Stimulated activated CD4-positive, alpha-beta T cell treated with anti-CD3 and anti-CD28 coated beads, Interleukin-12 subunit alpha, Interleukin-12 subunit beta, amount 100 ng/mL, for 4 hours (primary cell): ENCODE measurements at regions not wholly inside any gene's neighbourhood (a gene's known extent, or its start where the extent isn't known, plus 50 kb on each side); places are given as distances from the start of the nearest gene placed in this dataset.
"Not testable (repeated sequence)": the region's sequence is repeated elsewhere in the genome, so short reads cannot be mapped to it uniquely, and the experiment has no call there.

ENCODE experiments used
- DNase-seq: peaks from one replicate; pipeline ENCODE4 v3.0.0-alpha.2; 2020

DNA sequence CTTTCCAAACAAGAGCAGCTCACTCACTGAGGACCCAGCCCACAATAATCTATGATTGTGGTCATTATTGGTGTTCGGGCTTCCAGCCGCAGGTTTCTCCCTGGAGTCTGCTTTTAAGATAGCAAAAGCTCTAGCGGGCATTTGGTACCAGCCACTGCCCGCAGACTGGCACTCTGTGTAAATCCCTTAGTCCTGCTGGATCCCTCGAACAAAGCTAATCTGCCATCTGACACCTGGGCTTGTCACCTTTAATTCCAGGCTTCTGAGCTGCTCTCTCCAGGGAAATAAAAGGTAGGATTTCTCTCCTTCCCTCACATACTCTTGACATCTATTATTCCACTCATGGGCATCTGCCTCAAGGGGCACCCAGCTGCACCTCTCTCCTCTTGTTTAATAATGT, 158.7 kb downstream of the PDCD6IP start:
- no peak for DNase-seq

DNA sequence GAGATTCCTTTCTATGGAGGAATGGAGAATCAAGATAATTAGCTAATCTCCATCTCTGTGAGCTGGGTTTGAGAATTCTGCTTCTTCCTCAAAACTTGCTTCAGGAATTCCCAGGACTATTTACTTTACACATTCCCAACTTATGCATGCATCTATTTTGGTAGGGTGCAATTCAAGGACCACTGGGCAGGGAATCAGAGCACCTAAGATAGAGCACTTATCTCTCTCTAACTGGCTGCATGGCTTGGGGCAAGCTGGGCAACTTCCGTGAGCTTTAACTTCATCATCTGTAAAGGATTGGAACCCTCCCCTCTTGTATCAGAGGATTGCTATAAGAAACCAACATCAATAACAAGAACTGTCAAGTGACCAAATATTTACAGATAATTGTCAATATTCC, 160.2 kb downstream of the PDCD6IP start:
- DNase-seq = no peak

DNA sequence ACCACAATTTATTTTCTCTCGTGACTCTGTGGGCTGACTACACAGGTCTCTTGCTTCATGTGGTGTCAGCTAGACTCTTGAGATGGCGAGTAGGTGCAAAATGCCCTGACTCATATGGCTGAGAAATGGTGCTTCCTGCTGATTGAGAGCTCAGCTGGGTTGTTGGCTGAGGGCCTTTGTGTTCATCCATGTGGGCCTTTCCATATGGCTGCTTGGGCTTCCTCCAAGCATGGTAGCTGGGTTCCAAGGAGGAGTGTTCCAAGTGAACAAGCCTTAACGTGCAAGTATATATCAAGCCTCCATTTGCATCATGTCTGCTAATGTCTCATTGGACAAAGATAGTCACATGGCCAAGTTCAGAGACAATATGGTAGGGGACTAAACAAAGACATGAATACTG, 164.0 kb downstream of the PDCD6IP start:
- no peak for DNase-seq

DNA sequence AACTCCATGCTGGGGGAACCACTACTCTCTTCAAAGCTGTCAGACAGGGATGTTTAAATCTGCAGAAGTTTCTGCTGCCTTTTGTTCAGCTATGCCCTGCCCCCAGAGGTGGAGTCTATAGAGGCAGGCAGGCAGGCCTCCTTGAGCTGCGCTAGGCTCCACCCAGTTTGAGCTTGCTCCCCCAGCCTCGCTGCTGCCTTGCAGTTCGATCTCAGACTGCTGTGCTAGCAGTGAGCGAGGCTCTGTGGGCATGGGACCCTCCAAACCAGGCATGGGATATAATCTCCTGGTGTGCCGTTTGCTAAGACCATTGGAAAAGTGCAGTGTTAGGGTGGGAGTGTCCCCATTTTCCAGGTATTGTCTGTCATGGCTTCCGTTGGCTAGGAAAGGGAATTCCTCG, 171.8 kb downstream of the PDCD6IP start:
- not testable (repeated sequence) for DNase-seq

DNA sequence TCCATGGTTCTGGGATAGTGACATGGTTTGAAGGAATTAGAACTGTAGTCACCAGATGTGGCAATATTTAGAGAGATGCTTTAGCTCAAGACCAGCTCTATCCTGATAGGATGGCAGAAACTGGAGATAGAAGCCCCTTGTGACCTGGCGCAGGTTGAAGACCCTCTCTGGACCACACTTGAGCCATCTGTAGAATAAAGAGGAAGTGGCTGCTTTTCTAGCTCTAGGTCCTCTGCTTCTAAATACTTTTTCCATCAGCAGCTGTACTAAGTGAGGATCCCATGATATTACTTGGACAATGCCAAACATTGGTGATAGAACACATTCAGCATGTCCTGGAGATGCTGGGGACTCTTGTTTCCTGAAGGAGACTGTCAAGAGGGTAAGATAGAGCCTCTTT, 172.6 kb downstream of the PDCD6IP start:
- no peak for DNase-seq

DNA sequence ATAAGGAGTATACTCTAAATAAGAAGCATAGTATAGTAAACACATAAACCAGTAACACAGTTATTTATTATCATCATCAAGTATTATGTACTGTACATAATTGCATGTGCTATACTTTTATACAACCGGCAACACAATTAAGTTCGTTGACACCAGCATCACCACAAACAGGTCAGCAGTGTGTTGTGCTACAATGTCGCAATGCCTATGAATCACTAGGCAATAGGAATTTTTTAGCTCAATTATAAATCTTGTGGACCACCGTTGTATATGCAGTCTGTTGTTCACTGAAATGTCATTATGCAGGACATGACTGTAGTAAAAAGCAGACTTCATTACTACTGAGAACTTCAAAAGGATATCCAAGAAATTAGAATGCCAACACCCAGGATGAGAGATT, 177.0 kb downstream of the PDCD6IP start:
- DNase-seq = no peak

DNA sequence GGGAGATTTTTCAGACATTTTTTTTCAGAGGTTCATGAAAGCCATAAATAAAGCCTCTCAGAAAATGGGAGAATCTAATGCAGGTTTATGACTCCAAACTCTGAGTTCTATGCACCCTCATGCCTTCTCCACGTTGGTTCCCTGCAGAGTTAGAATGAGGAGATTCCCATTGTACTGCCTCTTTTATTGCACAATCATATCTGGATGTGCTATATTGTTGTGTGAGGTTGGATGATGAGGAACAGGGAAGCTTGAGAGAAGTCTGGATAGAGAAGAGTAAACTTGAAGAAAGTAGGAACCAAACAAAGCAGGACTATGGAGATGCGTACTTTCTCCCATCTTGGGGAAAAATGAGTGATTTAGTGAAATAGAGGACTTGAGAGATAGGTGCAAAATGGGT, 178.8 kb downstream of the PDCD6IP start:
- DNase-seq = no peak

DNA sequence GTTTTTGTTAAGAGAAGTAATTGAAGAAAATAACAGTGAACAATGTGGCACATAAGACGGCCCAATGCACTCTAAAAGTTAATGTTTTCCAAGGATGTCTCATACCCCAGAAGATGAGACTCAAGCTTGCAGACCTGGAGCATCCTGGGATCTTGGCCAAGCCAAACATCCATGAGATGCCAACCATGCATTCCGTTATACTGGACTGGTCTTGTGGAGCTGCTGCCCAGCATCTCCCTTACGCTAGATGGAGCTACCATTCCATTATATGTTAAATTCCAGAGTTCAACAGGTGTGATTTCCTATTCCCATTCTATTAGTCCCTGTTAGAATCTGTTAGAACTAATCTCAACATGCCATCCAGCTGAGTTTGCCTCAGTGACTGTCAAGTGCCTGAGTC, 181.8 kb downstream of the PDCD6IP start:
- DNase-seq = no peak

DNA sequence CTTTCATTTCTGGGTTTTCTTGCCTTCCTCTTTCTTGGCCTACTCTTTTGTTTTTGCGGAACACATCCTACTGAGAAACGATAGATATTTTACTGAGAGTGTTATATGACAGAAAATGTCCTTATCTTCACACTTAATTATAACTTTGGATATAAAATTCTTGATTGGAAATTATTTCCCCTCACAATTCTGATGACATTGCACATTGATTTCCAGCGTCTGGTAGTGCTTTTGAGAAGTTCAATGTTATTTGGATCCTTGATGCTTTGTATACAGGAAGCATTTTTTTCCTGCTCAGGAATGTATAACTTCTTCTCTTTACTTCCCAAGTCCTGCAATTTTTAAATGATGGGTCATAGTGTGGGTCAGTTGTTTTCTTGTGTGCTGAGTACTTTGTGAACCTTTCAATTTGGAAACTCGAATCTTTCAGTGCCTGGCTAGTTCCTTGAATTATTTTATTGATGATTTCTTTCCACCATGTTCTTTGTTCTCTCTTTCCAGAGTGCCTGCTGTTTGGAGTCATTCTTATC, 183.9 kb downstream of the PDCD6IP start:
- DNase-seq = no peak

DNA sequence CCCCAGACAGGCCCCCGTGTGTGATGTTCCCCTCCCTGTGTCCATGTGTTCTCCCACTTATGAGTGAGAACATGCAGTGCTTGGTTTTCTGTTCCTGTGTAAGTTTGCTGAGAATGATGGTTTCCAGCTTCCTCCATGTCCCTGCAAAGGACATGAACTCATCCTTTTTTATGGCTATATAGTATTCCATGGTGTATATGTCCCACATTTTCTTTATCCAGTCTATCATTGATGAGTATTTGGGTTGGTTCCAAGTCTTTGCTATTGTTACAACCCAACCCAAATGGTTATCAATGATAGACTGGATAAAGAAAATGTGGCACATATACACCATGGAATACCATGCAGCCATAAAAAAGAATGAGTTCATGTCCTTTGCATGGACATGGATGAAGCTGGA, 184.5 kb downstream of the PDCD6IP start:
- not testable (repeated sequence) for DNase-seq

DNA sequence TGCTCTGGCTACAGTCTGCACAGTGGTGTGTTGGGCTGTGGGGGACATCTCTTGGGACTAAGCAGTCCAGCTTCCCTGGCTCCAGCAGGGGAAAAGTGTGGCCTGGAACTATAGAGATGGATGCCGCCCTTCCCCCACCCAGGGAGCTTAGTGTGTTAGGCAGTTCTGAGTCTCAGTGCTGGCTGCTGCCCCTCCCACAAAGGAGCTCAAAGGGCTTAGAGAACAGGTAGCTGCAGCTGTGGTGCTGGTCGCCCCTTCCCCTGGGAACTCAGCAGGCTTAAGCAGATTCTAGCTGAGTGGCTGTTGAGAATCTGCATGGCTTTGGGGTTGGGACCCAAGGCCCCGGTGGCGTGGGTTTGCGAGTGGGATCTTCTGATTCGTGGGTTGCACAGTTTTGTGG, 190.8 kb downstream of the PDCD6IP start:
- DNase-seq = no peak

DNA sequence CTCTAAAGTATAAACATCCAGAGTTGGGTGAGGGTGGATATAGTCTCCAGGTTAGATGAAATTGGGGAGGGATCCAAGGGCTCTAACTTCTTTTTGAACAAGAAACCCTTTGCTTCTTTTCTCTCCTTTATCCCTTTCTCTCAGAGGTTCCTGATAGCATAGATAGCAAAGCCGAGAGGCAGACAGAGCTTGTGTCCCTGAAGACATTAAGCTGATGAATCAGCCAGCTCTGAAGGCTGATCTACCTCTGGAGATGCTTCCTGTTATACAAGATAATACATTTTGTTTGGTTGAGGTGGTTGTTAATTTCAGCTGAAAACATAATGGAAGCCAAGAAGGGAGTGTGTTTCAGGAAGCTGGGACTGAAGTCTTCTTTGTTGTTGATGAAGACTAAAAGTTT, 193.2 kb downstream of the PDCD6IP start:
- no peak for DNase-seq

DNA sequence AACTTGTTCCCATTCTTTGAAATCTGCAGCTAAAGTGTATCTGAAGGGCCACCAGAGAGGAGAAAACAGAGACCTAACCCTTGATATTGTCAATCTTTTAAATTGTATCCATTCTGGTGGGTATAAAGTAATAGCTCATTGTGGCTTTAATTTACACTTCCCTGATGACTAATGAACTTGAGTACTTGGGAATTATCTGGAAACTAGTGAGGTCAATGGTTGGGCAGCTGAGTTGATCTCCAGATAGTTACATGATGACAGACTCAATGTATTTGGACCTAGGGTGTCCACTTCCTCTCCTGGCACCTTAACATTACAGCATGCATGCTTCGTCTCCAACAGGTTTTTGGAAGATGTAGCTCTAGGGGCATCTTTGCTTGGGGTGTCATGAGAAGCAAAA, 195.2 kb downstream of the PDCD6IP start:
- DNase-seq = no peak

DNA sequence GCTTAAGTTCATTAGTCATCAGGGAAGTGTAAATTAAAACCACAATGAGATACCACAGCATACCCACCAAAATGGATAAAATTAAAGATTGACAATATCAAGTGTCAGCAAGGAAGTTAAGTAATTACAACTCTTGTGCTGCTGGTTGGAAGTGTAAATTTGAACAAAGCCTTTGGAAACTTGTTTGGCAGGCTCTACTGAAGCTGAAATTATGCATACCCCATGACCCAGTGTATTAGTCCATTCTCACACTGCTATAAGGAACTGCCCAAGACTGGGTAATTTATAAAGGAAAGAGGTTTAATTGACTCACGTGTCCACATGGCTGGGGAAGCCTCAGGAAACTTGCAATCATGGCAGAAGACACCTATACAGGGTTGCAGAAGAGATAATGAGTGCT, 196.1 kb downstream of the PDCD6IP start:
- no peak for DNase-seq

DNA sequence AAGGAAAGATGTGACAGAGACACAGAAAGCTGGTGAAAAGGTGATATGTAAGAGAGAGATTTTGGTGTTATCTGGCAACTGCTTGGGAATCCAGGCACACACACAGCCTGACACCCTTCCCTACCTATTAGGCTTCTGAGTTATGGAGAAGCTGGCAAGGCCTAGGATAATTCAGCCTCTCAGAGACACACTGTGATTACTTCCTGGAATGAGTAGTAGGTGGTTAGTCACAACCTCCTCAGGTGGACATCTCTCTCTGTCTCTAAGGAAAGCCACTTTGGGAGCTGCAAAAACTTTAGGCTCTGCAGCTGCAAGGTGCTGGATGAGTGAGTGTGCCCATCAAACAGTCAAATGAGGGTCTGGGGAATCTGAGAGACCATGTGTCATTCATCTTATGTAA, 201.9 kb downstream of the PDCD6IP start:
- DNase-seq = no peak

DNA sequence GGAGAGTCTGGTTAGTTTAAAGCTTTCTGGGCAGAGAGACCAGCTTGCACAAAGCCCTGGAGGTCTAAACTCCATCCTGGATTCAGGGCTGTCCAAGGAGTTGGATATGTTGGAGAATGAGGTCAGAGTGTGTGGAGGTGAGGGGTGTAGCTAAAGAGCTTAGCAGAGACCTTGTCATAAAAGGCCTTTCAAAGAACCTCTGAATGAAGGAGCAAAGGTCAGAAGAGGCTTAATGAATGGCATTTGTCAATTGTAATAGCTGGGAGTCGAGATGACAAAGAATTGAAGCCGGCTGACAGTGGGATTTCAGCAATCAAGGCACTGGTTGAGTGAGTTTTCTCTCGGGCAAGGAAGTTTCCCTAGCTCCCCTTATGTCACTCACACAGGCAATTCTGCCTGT, 202.6 kb downstream of the PDCD6IP start:
- no peak for DNase-seq

DNA sequence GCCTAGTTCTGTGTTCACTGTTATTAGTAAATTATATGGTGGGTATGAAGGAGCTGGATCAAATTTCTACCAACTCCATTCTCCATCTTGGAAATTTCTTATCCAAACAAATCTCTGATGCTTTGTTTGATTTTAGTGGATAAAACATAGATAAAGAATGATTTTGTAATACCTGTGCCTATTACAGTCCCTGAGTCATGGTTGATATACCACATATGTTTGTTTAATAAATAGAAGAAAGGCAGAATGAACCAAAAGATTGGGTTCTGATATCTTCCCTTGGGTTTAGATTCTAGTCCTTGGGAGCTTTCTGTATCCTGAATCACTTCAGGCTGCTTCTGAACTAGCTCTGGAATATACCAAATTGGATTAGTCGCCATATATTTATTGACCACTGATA, 203.6 kb downstream of the PDCD6IP start:
- no peak for DNase-seq

DNA sequence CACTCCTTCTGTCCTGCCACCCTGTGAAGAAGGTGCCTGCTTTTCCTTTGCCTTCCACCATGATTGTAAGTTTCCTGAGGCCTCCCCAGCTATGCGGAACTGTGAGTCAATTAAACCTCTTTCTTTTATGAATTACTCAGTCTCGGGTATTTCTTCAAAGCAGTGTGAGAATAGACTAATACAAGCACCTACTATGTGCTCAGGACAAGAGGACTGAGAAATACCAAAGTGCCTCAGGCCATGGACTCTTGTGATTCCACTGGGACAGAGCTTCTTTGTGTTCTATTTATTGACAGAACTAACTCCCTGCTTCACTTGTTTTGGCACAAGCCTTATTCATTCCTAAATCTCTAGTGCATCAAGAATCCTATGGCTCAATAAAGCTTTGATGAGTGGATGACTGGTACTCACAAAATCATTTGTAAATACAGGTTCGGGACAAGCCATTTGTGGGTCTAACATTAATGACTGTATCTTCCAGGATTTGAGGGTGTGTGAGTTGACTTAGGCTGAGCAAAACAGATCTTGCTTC, 204.2 kb downstream of the PDCD6IP start:
- no peak for DNase-seq

DNA sequence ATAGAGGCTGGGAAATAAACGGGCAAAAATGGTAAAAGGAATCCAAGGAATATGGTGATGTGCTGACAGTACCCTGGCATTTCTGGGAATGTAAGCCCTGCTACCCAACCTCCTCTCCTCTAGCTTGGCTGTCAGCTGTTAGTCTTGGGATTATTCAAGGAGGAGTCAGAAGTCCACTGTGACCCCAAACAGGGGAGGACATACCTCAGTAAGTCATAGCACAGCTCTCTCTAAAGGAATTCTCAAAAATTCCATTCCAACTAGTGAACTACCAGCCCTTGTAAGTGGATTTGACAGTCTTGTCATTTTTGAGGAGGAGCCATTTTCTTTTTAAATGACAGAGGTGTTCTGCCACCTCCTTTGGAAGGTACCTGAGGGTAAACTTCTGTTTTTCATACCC, 207.5 kb downstream of the PDCD6IP start:
- no peak for DNase-seq

DNA sequence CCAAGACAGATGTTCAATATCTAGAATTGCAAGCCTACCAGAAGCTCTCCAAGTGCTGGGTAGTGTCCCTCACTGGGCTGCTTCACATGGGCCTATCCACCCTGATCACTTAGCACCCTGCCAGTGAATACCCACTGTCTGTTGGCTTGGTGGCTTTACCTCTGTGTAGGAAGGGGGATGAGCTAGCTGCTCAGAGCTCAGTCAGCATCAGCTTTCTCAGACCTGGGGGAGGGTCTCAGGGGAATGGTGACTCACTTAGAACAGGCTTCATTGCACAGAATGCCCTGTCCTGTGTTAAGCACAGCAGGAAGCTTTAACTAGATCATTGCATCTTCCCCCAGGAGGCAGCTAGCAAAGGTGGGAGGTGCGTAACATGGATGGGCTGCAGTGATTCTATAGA, 209.8 kb downstream of the PDCD6IP start:
- DNase-seq = no peak

DNA sequence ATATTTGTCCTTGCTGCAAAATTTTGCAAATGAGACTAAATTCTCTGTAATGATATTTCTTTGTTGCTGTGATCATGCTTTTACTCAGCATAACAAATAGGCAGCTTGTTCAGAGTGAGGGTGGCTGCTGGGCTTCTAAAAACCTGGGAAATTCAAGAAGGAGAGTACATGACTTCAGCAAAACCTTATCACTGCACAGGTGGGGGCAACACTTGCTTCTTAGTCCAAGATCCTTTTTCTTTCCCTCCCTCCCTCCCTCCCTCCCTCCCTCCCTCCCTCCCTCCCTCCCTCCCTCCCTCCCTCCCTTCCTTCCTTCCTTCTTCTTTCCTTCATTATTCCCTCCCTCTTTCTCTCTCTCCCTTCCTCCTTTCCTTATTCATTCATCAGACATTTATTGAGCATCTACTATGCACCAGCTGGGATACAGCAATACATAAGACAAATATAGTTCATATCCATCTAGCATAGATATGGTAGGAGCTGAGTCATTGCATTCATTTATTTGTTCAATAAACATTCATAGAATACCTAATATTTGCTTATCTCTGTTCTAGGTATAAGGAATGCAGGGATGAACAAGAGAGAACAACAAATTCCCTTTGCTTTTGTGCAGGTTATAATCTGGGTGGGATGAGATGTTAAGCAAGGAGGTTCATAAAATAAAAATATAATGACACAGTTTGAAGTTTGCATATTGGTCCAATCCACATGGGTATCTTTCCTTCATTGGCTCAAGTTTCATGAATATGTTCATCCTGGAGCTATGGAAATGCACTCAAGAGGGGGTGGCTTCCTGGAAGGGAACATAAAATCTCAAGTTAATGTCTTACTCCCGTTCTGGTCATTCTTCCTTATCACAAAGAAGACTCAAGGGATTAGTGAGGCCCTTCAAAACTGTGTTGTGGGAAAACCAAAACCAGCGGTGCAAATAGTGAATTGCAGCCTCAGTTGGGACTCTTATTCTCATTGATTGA, 210.7 kb downstream of the PDCD6IP start:
- no peak for DNase-seq

DNA sequence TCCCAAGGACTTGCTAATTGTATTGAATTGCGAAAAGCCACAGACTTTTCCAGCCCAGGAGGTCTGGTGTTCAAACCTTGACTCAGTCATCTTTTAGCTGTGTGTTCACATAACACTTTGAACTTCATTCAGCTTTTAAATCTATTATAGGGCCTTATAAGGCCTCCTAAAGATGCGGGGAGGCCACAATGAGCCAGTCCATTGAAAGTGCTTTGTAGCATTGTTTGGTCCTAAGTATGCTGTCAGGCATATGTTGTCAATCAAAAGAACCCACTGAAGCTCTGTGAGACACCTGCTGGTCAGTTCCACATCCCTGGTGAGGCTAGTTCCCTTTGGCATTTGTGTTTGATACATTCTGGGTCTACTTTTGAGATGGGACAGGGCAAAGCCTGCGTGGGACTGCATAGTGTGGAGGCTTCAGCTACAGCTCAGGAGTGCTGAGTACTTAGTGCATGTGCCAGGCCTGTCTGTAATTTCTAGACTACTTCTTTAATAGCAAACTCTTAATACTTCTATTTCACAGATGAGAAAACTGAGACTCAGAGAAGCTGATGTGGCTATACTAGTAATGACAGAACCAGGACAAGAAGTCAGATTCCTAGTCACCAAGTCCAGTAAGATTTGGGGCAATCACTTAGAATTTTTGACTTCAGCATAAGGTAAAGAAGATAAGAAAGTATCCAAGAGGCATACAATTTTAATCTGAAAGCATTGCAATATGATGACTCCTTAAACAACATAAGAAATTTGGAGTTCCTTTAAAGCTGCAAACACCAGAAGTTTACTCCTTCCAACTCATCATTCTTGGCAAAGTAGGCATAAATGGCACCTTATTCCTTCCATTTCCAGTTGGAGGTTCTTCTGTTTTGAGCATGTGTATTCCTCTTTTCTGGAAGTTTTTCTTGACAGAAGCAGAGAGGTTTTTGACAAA, 213.0 kb downstream of the PDCD6IP start:
- no peak for DNase-seq

DNA sequence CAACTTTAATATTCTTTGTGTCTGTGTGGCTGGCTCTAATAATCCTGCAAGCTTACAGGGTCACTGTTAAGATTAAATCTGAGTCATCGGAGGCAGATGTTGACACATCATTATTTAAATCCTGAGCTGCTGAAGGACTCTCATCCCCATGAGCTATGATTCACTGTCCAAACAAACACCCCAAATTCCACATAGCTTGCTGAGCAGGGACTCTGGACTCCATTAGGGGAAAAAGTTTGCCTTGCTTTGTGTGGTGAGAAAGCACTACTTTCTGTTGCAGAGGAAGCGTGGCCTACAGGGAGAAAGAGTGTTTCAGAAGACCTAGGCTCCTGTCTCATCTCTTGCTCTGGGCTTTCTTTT, 213.7 kb downstream of the PDCD6IP start:
- DNase-seq = no peak
